ENCODE measurements at regions not wholly inside any gene's neighbourhood (a gene's known extent, or its start where the extent isn't known, plus 50 kb on each side); places are given as distances from the start of the nearest gene placed in this dataset.
"Not testable (repeated sequence)": the region's sequence is repeated elsewhere in the genome, so short reads cannot be mapped to it uniquely, and the experiment has no call there.

GRCh38 chr9:115687356-115687755 is 466.2 kb upstream of the PAPPA start:
- H3K4me1 Mint-ChIP-seq (ENCODE audit: low read depth), result no peaks in the 10 kb centered on the region
- intact Hi-C loops (cut with micrococcal nuclease), result no loop called here
- no peak overlapping the region for H3K27ac Mint-ChIP-seq
- no peaks in the 10 kb centered on the region for H3K27me3 Mint-ChIP-seq (ENCODE audit: low read depth)
- no peaks in the 10 kb centered on the region for H3K36me3 Mint-ChIP-seq (ENCODE audit: low read depth)
- no peak for DNase-seq (ENCODE audit: low spot score)
- H3K4me3 Mint-ChIP-seq (ENCODE audit: low read depth), result no peak overlapping the region
- H3K9me3 Mint-ChIP-seq, result no peaks in the 10 kb centered on the region

GRCh38 chr9:115689331-115689730 is 464.3 kb upstream of the PAPPA start:
- DNase-seq (ENCODE audit: low spot score), result no peak
- H3K27ac Mint-ChIP-seq, result no peak overlapping the region
- no peaks in the 10 kb centered on the region for H3K9me3 Mint-ChIP-seq
- H3K36me3 Mint-ChIP-seq (ENCODE audit: low read depth), result no peaks in the 10 kb centered on the region
- intact Hi-C loops (cut with micrococcal nuclease), result no loop called here
- no peak overlapping the region for H3K4me3 Mint-ChIP-seq (ENCODE audit: low read depth)
- no peaks in the 10 kb centered on the region for H3K27me3 Mint-ChIP-seq (ENCODE audit: low read depth)
- no peaks in the 10 kb centered on the region for H3K4me1 Mint-ChIP-seq (ENCODE audit: low read depth)

GRCh38 chr9:115690786-115691496 is 462.6 kb upstream of the PAPPA start:
- no peak for DNase-seq (ENCODE audit: low spot score)
- Mint-ChIP-seq H3K4me1 (ENCODE audit: low read depth) (no peaks in the 10 kb centered on the region), H3K4me3 (ENCODE audit: low read depth) (no peak overlapping the region), H3K27me3 (ENCODE audit: low read depth) (no peaks in the 10 kb centered on the region), H3K36me3 (ENCODE audit: low read depth) (no peaks in the 10 kb centered on the region), H3K9me3 (no peaks in the 10 kb centered on the region), H3K27ac (no peak overlapping the region)
- intact Hi-C loops (cut with micrococcal nuclease), result no loop called here

- no peak for DNase-seq (ENCODE audit: low spot score)
- intact Hi-C loops (cut with micrococcal nuclease), result no loop called here
- Mint-ChIP-seq H3K9me3 (no peaks in the 10 kb centered on the region), H3K4me3 (ENCODE audit: low read depth) (no peak overlapping the region), H3K36me3 (ENCODE audit: low read depth) (no peaks in the 10 kb centered on the region), H3K27me3 (ENCODE audit: low read depth) (no peaks in the 10 kb centered on the region), H3K27ac (no peak overlapping the region), H3K4me1 (ENCODE audit: low read depth) (no peaks in the 10 kb centered on the region)
Observed at GRCh38 chr9:115691693-115692092, 461.9 kb upstream of the PAPPA start.

- H3K4me3 Mint-ChIP-seq (ENCODE audit: low read depth); H3K27me3 Mint-ChIP-seq (ENCODE audit: low read depth); H3K27ac Mint-ChIP-seq; H3K9me3 Mint-ChIP-seq; intact Hi-C loops (cut with micrococcal nuclease); H3K36me3 Mint-ChIP-seq (ENCODE audit: low read depth); H3K4me1 Mint-ChIP-seq (ENCODE audit: low read depth); DNase-seq (ENCODE audit: low spot score): not testable (repeated sequence)
Observed at GRCh38 chr9:115692868-115693267, 460.7 kb upstream of the PAPPA start.

- no peaks in the 10 kb centered on the region for H3K9me3 Mint-ChIP-seq
- intact Hi-C loops (cut with micrococcal nuclease), result no loop called here
- no peaks in the 10 kb centered on the region for H3K4me1 Mint-ChIP-seq (ENCODE audit: low read depth)
- H3K4me3 Mint-ChIP-seq (ENCODE audit: low read depth), result no peak overlapping the region
- no peak overlapping the region for H3K27ac Mint-ChIP-seq
- H3K27me3 Mint-ChIP-seq (ENCODE audit: low read depth), result no peaks in the 10 kb centered on the region
- no peak for DNase-seq (ENCODE audit: low spot score)
- H3K36me3 Mint-ChIP-seq (ENCODE audit: low read depth), result no peaks in the 10 kb centered on the region
Observed at GRCh38 chr9:115694014-115694413, 459.6 kb upstream of the PAPPA start.

GRCh38 chr9:115694991-115695390 is 458.6 kb upstream of the PAPPA start:
- H3K36me3 Mint-ChIP-seq (ENCODE audit: low read depth), result no peaks in the 10 kb centered on the region
- intact Hi-C loops (cut with micrococcal nuclease), result no loop called here
- DNase-seq (ENCODE audit: low spot score), result no peak
- no peaks in the 10 kb centered on the region for H3K27me3 Mint-ChIP-seq (ENCODE audit: low read depth)
- H3K4me1 Mint-ChIP-seq (ENCODE audit: low read depth), result no peaks in the 10 kb centered on the region
- no peak overlapping the region for H3K27ac Mint-ChIP-seq
- no peaks in the 10 kb centered on the region for H3K9me3 Mint-ChIP-seq
- no peak overlapping the region for H3K4me3 Mint-ChIP-seq (ENCODE audit: low read depth)

GRCh38 chr9:115712981-115713380 is 440.6 kb upstream of the PAPPA start:
- no peak overlapping the region for H3K4me3 Mint-ChIP-seq (ENCODE audit: low read depth)
- H3K4me1 Mint-ChIP-seq (ENCODE audit: low read depth), result no peaks in the 10 kb centered on the region
- H3K9me3 Mint-ChIP-seq, result no peaks in the 10 kb centered on the region
- H3K27ac Mint-ChIP-seq, result no peak overlapping the region
- intact Hi-C loops (cut with micrococcal nuclease), result no loop called here
- DNase-seq (ENCODE audit: low spot score), result no peak
- H3K36me3 Mint-ChIP-seq (ENCODE audit: low read depth), result no peaks in the 10 kb centered on the region
- H3K27me3 Mint-ChIP-seq (ENCODE audit: low read depth), result no peaks in the 10 kb centered on the region

- no peak for DNase-seq (ENCODE audit: low spot score)
- Mint-ChIP-seq H3K4me3 (ENCODE audit: low read depth) (no peak overlapping the region), H3K27ac (no peak overlapping the region), H3K9me3 (no peaks in the 10 kb centered on the region), H3K27me3 (ENCODE audit: low read depth) (no peaks in the 10 kb centered on the region), H3K4me1 (ENCODE audit: low read depth) (no peaks in the 10 kb centered on the region), H3K36me3 (ENCODE audit: low read depth) (no peaks in the 10 kb centered on the region)
- intact Hi-C loops (cut with micrococcal nuclease), result no loop called here
Observed at GRCh38 chr9:115715666-115716065, 437.9 kb upstream of the PAPPA start.

GRCh38 chr9:115717298-115717697 is 436.3 kb upstream of the PAPPA start:
- H3K27me3 Mint-ChIP-seq (ENCODE audit: low read depth), result no peaks in the 10 kb centered on the region
- no peak overlapping the region for H3K27ac Mint-ChIP-seq
- H3K36me3 Mint-ChIP-seq (ENCODE audit: low read depth), result no peaks in the 10 kb centered on the region
- H3K9me3 Mint-ChIP-seq, result no peaks in the 10 kb centered on the region
- no peak for DNase-seq (ENCODE audit: low spot score)
- no peak overlapping the region for H3K4me3 Mint-ChIP-seq (ENCODE audit: low read depth)
- intact Hi-C loops (cut with micrococcal nuclease), result no loop called here
- no peaks in the 10 kb centered on the region for H3K4me1 Mint-ChIP-seq (ENCODE audit: low read depth)

- H3K4me1 Mint-ChIP-seq (ENCODE audit: low read depth), result no peaks in the 10 kb centered on the region
- no peak for DNase-seq (ENCODE audit: low spot score)
- intact Hi-C loops (cut with micrococcal nuclease), result no loop called here
- no peaks in the 10 kb centered on the region for H3K36me3 Mint-ChIP-seq (ENCODE audit: low read depth)
- H3K27ac Mint-ChIP-seq, result no peak overlapping the region
- H3K4me3 Mint-ChIP-seq (ENCODE audit: low read depth), result no peak overlapping the region
- no peaks in the 10 kb centered on the region for H3K27me3 Mint-ChIP-seq (ENCODE audit: low read depth)
- H3K9me3 Mint-ChIP-seq, result no peaks in the 10 kb centered on the region
Observed at GRCh38 chr9:115717711-115718173, 435.8 kb upstream of the PAPPA start.

- DNase-seq (ENCODE audit: low spot score), result no peak
- H3K4me1 Mint-ChIP-seq (ENCODE audit: low read depth), result no peaks in the 10 kb centered on the region
- H3K4me3 Mint-ChIP-seq (ENCODE audit: low read depth), result no peak overlapping the region
- peaks cover 7% of the 10 kb centered on the region for H3K9me3 Mint-ChIP-seq
- H3K27ac Mint-ChIP-seq, result no peak overlapping the region
- H3K36me3 Mint-ChIP-seq (ENCODE audit: low read depth), result no peaks in the 10 kb centered on the region
- intact Hi-C loops (cut with micrococcal nuclease), result no loop called here
- no peaks in the 10 kb centered on the region for H3K27me3 Mint-ChIP-seq (ENCODE audit: low read depth)
Observed at GRCh38 chr9:115730396-115730795, 423.2 kb upstream of the PAPPA start.

GRCh38 chr9:115730845-115731244 is 422.7 kb upstream of the PAPPA start:
- H3K9me3 Mint-ChIP-seq, result peaks cover 7% of the 10 kb centered on the region
- H3K4me1 Mint-ChIP-seq (ENCODE audit: low read depth), result no peaks in the 10 kb centered on the region
- no peak overlapping the region for H3K4me3 Mint-ChIP-seq (ENCODE audit: low read depth)
- H3K36me3 Mint-ChIP-seq (ENCODE audit: low read depth), result no peaks in the 10 kb centered on the region
- no peaks in the 10 kb centered on the region for H3K27me3 Mint-ChIP-seq (ENCODE audit: low read depth)
- no peak for DNase-seq (ENCODE audit: low spot score)
- intact Hi-C loops (cut with micrococcal nuclease), result no loop called here
- H3K27ac Mint-ChIP-seq, result no peak overlapping the region

All from activated T-helper 2 cell treated with anti-CD3 and anti-CD28 coated beads, Interferon-gamma antibody, Interleukin-2, Interleukin-4, amounts not matched to agents 10 μg/mL and 5 μg/mL and 100 μg/mL, durations not matched to agents 14 hours and 24 hours and 36 hours (primary cell).